PC-3 (cell line): ENCODE measurements at regions not wholly inside any gene's neighbourhood (a gene's known extent, or its start where the extent isn't known, plus 50 kb on each side); places are given as distances from the start of the nearest gene placed in this dataset.
A peak's percentile ranks its signal among the peaks of the same experiment; 100 is the strongest.

Experiments
- ATAC-seq: fragments of 200-7000 bp; cut with Tn5 transposase; 2 replicates; pipeline ENCODE4 v1.9.1; 2020; ENCODE audit warnings: mild to moderate bottlenecking, moderate library complexity
- BruUV-seq: library from RNA; stranded (reverse); fragments of 400-500 nt; replicated peaks from 2 replicates; lab custom pipeline; 2021; lab: Mats Ljungman, UMichigan
- CTCF ChIA-PET: fragments of 300-600 bp; sonication (Branson Sonifier 250); formaldehyde crosslinking; loops from one replicate; lab custom pipeline; 2022; ENCODE audit warnings: antibody characterized with exemption; lab: Charles Lee
- POLR2A ChIA-PET: fragments of 300-600 bp; sonication (Branson Sonifier 250); formaldehyde crosslinking; loops from one replicate; lab custom pipeline; 2022; ENCODE audit warnings: antibody characterized with exemption; ENCODE audit not compliant: unreplicated experiment; lab: Charles Lee
- DNase-seq: peaks from one replicate; pipeline ENCODE4 v3.0.0-alpha.2; 2015
- H2AFZ ChIP-seq: fragments of 300-600 bp; sonication (generic); 2 replicates; pipeline ENCODE4 v1.6.0; 2016; ENCODE audit warnings: antibody characterized with exemption, low read length
- H3F3A ChIP-seq: fragments of 300-600 bp; sonication (generic); one replicate; pipeline ENCODE4 v1.6.0; 2017; ENCODE audit warnings: antibody characterized with exemption, low read length, control low read depth, mild to moderate bottlenecking; ENCODE audit not compliant: unreplicated experiment
- H3K27ac ChIP-seq: fragments of 300-600 bp; sonication (generic); 2 replicates; pipeline ENCODE4 v1.5.1; 2016; ENCODE audit warnings: mild to moderate bottlenecking, low read length
- H3K27me3 ChIP-seq: fragments of 300-600 bp; sonication (generic); 2 replicates; pipeline ENCODE4 v1.6.1; 2016; ENCODE audit warnings: low read length, mixed read lengths
- H3K36me3 ChIP-seq: fragments of 300-600 bp; sonication (generic); 2 replicates; pipeline ENCODE4 v1.6.1; 2016; ENCODE audit warnings: low read depth, mixed run types, low read length, mixed read lengths
- H3K4me1 ChIP-seq: fragments of 300-600 bp; sonication (generic); 2 replicates; pipeline ENCODE4 v1.5.1; 2016; ENCODE audit warnings: low read length; ENCODE audit not compliant: insufficient read depth
- H3K4me2 ChIP-seq: fragments of 300-600 bp; sonication (generic); 2 replicates; pipeline ENCODE4 v1.6.0; 2016; ENCODE audit warnings: low read length
- H3K4me3 ChIP-seq: fragments of 300-600 bp; sonication (generic); 2 replicates; pipeline ENCODE4 v1.5.1; 2016; ENCODE audit warnings: mild to moderate bottlenecking, low read length, mixed read lengths
- H3K79me2 ChIP-seq: fragments of 300-600 bp; sonication (generic); 2 replicates; pipeline ENCODE4 v1.6.1; 2017; ENCODE audit warnings: low read length, mixed read lengths
- H3K9ac ChIP-seq: fragments of 300-600 bp; sonication (generic); 2 replicates; pipeline ENCODE4 v1.6.0; 2016; ENCODE audit warnings: mild to moderate bottlenecking, low read length
- H3K9me2 ChIP-seq: fragments of 300-600 bp; sonication (generic); replicated peaks from 2 replicates; pipeline ENCODE4 v1.6.1; 2016; ENCODE audit warnings: mixed run types, low read length, mixed read lengths
- H3K9me3 ChIP-seq: fragments of 300-600 bp; sonication (generic); 2 replicates; pipeline ENCODE4 v1.6.1; 2016; ENCODE audit warnings: low read length, mixed read lengths
- H4K20me1 ChIP-seq: fragments of 300-600 bp; sonication (generic); 2 replicates; pipeline ENCODE4 v1.6.1; 2016; ENCODE audit warnings: low read length, mixed read lengths
- EZH2 ChIP-seq: fragments of 300-600 bp; sonication (generic); IDR thresholded peaks from one replicate; pipeline ENCODE4 v1.6.1; 2017; ENCODE audit warnings: antibody characterized with exemption, mild to moderate bottlenecking, low read length; ENCODE audit not compliant: unreplicated experiment
- EZH2phosphoT487 ChIP-seq: fragments of 300-600 bp; sonication (generic); IDR thresholded peaks from 2 replicates; pipeline ENCODE4 v1.6.1; 2018; ENCODE audit warnings: mild to moderate bottlenecking, antibody characterized with exemption, low read length, borderline replicate concordance
- intact Hi-C: fragments of 100-400 bp; cut with micrococcal nuclease; formaldehyde crosslinking; loops from 2 replicates; pipeline ENCODE4 v1.9.0; 2023
- TF ChIP-seq, protein P1 (sequence below): fragments of 300-600 bp; sonication (generic); conservative IDR thresholded peaks from 2 replicates; pipeline ENCODE4 v1.5.1; 2017; ENCODE audit warnings: antibody characterized with exemption, low read depth, mild to moderate bottlenecking, low read length

DNA sequence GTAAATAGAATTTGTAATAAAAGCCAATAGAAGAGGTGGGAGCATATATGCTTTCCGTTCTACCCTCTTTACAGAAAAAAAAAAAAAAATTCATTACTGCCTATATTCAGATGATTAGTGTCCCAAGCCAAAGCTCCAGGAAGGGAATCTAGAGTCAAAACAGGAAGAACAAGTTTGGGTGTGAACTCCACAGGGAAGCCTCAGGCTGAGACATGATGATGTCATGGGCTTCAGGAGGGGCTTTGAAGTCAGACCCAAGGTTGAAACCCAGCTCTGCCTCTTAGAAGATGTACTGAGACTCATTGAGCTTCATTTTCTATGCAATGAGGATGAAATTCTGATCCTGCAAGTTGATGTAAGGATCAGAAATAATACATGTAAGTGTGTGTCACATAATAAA lies 250.0 kb upstream of the ADGRL2 start:
- intact Hi-C loops: loop anchor here (5.0 kb wide), 1 partner anchor 112 kb away; no protein-coding TSS in a partner anchor
- ATAC-seq (no peak), DNase-seq (peak; percentile 87)
- no peaks in the 10 kb centered on the region for H4K20me1 ChIP-seq
- H3K4me2 ChIP-seq: peak overlapping the region; percentile 30; the same call in 1 of the 2 replicates
- no peak overlapping the region for H3K9ac ChIP-seq
- no peaks in the 10 kb centered on the region for H3K9me2 ChIP-seq
- H3K9me3 ChIP-seq: no peaks in the 10 kb centered on the region
- no peaks in the 10 kb centered on the region for H3K79me2 ChIP-seq
- H3F3A ChIP-seq: no peaks in the 10 kb centered on the region
- no peak for TF ChIP-seq EZH2
- TF ChIP-seq, protein P1, sequence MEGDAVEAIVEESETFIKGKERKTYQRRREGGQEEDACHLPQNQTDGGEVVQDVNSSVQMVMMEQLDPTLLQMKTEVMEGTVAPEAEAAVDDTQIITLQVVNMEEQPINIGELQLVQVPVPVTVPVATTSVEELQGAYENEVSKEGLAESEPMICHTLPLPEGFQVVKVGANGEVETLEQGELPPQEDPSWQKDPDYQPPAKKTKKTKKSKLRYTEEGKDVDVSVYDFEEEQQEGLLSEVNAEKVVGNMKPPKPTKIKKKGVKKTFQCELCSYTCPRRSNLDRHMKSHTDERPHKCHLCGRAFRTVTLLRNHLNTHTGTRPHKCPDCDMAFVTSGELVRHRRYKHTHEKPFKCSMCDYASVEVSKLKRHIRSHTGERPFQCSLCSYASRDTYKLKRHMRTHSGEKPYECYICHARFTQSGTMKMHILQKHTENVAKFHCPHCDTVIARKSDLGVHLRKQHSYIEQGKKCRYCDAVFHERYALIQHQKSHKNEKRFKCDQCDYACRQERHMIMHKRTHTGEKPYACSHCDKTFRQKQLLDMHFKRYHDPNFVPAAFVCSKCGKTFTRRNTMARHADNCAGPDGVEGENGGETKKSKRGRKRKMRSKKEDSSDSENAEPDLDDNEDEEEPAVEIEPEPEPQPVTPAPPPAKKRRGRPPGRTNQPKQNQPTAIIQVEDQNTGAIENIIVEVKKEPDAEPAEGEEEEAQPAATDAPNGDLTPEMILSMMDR: no peak
- TF ChIP-seq EZH2phosphoT487: no peak
- peaks cover 12% of the 10 kb centered on the region for H3K4me1 ChIP-seq
- H3K27me3 ChIP-seq: peaks cover 27% of the 10 kb centered on the region
- BruUV-seq: no TSS peak
- POLR2A ChIA-PET: no interaction called here
- CTCF ChIA-PET: interaction anchor here (0.6 to 2.3 kb wide), 3 partner anchors 120 to 233 kb away, joined by 3 to 22 read pairs (median 5); no protein-coding TSS in a partner anchor
- no peaks in the 10 kb centered on the region for H3K36me3 ChIP-seq
- no peak overlapping the region for H2AFZ ChIP-seq
- H3K4me3 ChIP-seq: no peak overlapping the region
- no peak overlapping the region for H3K27ac ChIP-seq

DNA sequence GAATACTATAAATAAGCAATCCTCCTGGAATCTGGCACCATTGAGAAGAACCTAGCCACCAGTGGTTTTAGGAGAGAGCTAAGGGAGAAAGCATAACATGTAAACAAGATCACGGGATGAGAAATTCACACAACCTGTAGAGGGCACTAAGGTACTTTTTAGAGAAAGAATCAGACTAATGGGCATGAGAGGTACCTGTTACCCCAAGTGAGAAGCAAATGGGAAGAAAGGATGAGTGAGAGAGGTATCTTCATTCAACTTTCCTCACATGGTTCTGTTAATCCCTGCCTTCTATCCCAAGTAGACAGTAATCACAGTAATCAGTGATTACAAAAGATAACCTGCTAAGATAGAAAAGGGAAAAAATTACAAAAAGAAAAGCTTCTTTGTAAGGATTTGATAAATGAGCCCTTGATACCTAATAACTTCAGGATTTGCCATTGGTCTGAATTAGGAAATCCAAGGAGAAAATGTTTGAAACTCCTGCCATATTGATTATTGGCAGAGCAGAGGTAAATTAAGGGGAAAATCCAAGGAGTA lies 251.1 kb upstream of the ADGRL2 start:
- ChIA-PET CTCF (interaction anchor here (0.6 to 2.3 kb wide), 2 partner anchors 211 to 315 kb away, joined by 4 to 22 read pairs; no protein-coding TSS in a partner anchor), POLR2A (no interaction called here)
- no peak overlapping the region for H2AFZ ChIP-seq
- H3K27ac ChIP-seq: no peak overlapping the region
- TF ChIP-seq EZH2phosphoT487 (no peak), EZH2 (no peak)
- TF ChIP-seq, protein P1: peak; percentile 84
- no peak overlapping the region for H3K4me2 ChIP-seq
- no peaks in the 10 kb centered on the region for H3K9me2 ChIP-seq
- H3K36me3 ChIP-seq: no peaks in the 10 kb centered on the region
- H3K4me3 ChIP-seq: no peak overlapping the region
- H3K9ac ChIP-seq: no peak overlapping the region
- DNase-seq (peak; percentile 74), ATAC-seq (peak; percentile 88)
- no peaks in the 10 kb centered on the region for H3K79me2 ChIP-seq
- H3K27me3 ChIP-seq: peaks cover 33% of the 10 kb centered on the region
- peaks cover 12% of the 10 kb centered on the region for H3K4me1 ChIP-seq
- no TSS peak for BruUV-seq
- H4K20me1 ChIP-seq: no peaks in the 10 kb centered on the region
- intact Hi-C loops: loop anchor here (1.0 to 10.0 kb wide), 3 partner anchors 113 to 245 kb away; no protein-coding TSS in a partner anchor
- H3F3A ChIP-seq: no peaks in the 10 kb centered on the region
- H3K9me3 ChIP-seq: no peaks in the 10 kb centered on the region
